ENCODE measurements at regions not wholly inside any gene's neighbourhood (a gene's known extent, or its start where the extent isn't known, plus 50 kb on each side); places are given as distances from the start of the nearest gene placed in this dataset.

DNA sequence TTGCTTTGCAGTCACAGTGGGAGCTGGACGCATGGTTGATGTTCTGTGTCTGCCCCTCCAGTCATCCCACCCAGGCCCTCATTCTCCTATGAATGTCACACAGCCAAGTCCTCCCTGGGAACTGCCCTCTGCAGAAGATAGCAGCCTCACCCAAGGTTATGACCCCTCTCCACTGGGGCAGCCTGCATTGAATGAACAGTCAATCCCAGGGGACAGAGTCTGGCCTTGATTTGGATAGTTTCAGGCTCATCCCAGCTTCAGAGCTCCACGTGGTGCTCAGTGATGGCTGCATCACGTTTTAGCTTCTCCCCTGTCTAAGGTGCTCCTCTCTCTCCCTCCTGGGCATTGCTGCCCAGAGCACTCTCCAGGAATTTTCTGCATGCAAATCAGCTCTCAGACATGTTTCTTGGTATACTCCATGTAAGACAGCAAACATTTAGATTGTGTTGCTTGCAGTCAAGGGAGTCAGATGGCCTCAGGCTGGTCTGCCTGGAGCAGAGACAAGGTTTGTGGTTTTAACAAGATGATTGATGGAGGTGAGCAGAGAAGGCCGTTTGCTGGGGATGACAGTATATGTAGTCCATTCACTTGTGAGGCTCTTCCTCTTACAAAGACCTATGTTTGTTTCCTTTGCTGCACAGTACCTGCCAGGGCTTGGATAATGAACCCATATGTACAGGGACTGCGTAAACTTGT lies 56.1 kb upstream of the MSX1 start:
- H3K9me3 ChIP-seq (ENCODE audit: control insufficient read depth, insufficient read depth, low read depth, low read length), result no peaks in the 10 kb centered on the region
- H3K4me1 ChIP-seq (ENCODE audit: control insufficient read depth, insufficient read depth, low read length), result no peaks in the 10 kb centered on the region
- ChIA-PET CTCF (interaction anchor here (0.6 kb wide), 1 partner anchor 50 kb away, joined by 3 read pairs; no protein-coding TSS in a partner anchor), POLR2A (no interaction called here)
- no peak overlapping the region for H3K27ac ChIP-seq (ENCODE audit: extremely low read depth, low read depth, low read length)
- H3K36me3 ChIP-seq (ENCODE audit: control insufficient read depth in 2 of 2, insufficient read depth in 1 of 2, low read length in 2 of 2), result no peaks in the 10 kb centered on the region
- TF ChIP-seq, protein P1, sequence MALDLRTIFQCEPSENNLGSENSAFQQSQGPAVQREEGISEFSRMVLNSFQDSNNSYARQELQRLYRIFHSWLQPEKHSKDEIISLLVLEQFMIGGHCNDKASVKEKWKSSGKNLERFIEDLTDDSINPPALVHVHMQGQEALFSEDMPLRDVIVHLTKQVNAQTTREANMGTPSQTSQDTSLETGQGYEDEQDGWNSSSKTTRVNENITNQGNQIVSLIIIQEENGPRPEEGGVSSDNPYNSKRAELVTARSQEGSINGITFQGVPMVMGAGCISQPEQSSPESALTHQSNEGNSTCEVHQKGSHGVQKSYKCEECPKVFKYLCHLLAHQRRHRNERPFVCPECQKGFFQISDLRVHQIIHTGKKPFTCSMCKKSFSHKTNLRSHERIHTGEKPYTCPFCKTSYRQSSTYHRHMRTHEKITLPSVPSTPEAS (tag by site-specific recombination; IDR thresholded peaks at IDR 0.05), result no peak
- no peak for TF ChIP-seq KLF7 (tag by site-specific recombination; IDR thresholded peaks at IDR 0.05; ENCODE audit: borderline replicate concordance)
- no peak for TF ChIP-seq ZBTB8A (tag by site-specific recombination; IDR thresholded peaks at IDR 0.05)
- no peak for TF ChIP-seq BCL11B (tag by site-specific recombination; IDR thresholded peaks at IDR 0.05; ENCODE audit: low read depth)
- no peak for TF ChIP-seq ZNF26 (tag by site-specific recombination; IDR thresholded peaks at IDR 0.05)
- TF ChIP-seq ZNF560 (tag by site-specific recombination; IDR thresholded peaks at IDR 0.05; ENCODE audit: borderline replicate concordance), result no peak
- no peak for TF ChIP-seq ZNF140 (tag by site-specific recombination; IDR thresholded peaks at IDR 0.05)
- TF ChIP-seq ZFP41 (tag by site-specific recombination; IDR thresholded peaks at IDR 0.05; ENCODE audit: borderline replicate concordance), result no peak
- H3K4me3 ChIP-seq (ENCODE audit: low read depth, low read length), result no peak overlapping the region

DNA sequence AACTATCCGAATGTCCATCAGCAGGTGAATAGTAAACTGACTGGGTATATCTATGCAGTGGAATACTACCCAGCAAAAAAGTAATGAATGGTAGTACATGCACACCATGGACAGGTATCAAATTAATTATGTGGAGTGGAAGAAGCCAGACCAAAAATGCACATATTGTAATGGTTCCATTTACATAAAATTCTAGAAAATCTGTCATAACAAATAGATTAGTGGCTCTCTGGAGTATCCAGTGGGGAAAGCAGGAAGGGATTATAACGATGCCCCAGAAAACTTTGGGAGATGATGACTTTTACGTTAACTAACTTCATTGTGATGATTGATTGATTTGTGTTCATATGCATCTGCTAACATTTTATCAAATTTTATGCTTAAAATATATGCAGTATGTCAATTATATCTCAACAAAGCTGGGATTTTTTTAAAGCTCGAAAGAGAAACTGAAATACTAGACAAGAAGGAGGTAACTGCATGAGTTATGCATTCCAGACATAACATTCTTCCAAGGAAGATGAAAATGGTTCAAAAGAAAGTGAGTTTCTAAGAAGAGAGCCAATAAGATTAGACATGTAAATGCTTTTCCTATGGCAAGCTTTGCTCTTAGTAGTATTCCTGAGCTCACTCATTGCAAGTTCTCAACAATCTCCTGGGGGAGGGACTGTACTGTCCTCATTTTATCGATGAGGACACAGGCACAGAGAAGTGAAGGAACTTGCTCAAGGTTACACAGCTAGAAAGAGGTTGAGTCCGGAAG lies 58.6 kb upstream of the MSX1 start:
- H3K4me1 ChIP-seq (ENCODE audit: control insufficient read depth, insufficient read depth, low read length), result no peaks in the 10 kb centered on the region
- ChIA-PET CTCF (no interaction called here), POLR2A (no interaction called here)
- no peak overlapping the region for H3K27ac ChIP-seq (ENCODE audit: extremely low read depth, low read depth, low read length)
- no peaks in the 10 kb centered on the region for H3K36me3 ChIP-seq (ENCODE audit: control insufficient read depth in 2 of 2, insufficient read depth in 1 of 2, low read length in 2 of 2)
- TF ChIP-seq, protein P2, sequence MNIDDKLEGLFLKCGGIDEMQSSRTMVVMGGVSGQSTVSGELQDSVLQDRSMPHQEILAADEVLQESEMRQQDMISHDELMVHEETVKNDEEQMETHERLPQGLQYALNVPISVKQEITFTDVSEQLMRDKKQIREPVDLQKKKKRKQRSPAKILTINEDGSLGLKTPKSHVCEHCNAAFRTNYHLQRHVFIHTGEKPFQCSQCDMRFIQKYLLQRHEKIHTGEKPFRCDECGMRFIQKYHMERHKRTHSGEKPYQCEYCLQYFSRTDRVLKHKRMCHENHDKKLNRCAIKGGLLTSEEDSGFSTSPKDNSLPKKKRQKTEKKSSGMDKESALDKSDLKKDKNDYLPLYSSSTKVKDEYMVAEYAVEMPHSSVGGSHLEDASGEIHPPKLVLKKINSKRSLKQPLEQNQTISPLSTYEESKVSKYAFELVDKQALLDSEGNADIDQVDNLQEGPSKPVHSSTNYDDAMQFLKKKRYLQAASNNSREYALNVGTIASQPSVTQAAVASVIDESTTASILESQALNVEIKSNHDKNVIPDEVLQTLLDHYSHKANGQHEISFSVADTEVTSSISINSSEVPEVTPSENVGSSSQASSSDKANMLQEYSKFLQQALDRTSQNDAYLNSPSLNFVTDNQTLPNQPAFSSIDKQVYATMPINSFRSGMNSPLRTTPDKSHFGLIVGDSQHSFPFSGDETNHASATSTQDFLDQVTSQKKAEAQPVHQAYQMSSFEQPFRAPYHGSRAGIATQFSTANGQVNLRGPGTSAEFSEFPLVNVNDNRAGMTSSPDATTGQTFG (tag by site-specific recombination; IDR thresholded peaks at IDR 0.05; ENCODE audit: borderline replicate concordance), result no peak
- no peak for TF ChIP-seq ZNF76 (tag by site-specific recombination; IDR thresholded peaks at IDR 0.05; ENCODE audit: borderline replicate concordance, low read depth)
- no peak for TF ChIP-seq ZNF362 (tag by site-specific recombination; IDR thresholded peaks at IDR 0.05)
- TF ChIP-seq REST (tag by site-specific recombination; IDR thresholded peaks at IDR 0.05), result no peak
- TF ChIP-seq, protein P3, sequence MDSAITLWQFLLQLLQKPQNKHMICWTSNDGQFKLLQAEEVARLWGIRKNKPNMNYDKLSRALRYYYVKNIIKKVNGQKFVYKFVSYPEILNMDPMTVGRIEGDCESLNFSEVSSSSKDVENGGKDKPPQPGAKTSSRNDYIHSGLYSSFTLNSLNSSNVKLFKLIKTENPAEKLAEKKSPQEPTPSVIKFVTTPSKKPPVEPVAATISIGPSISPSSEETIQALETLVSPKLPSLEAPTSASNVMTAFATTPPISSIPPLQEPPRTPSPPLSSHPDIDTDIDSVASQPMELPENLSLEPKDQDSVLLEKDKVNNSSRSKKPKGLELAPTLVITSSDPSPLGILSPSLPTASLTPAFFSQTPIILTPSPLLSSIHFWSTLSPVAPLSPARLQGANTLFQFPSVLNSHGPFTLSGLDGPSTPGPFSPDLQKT (IDR thresholded peaks at IDR 0.05; ENCODE audit: borderline replicate concordance, low read depth, low read length), result no peak
- TF ChIP-seq ZNF837 (tag by site-specific recombination; IDR thresholded peaks at IDR 0.05), result no peak
- TF ChIP-seq, protein P4, sequence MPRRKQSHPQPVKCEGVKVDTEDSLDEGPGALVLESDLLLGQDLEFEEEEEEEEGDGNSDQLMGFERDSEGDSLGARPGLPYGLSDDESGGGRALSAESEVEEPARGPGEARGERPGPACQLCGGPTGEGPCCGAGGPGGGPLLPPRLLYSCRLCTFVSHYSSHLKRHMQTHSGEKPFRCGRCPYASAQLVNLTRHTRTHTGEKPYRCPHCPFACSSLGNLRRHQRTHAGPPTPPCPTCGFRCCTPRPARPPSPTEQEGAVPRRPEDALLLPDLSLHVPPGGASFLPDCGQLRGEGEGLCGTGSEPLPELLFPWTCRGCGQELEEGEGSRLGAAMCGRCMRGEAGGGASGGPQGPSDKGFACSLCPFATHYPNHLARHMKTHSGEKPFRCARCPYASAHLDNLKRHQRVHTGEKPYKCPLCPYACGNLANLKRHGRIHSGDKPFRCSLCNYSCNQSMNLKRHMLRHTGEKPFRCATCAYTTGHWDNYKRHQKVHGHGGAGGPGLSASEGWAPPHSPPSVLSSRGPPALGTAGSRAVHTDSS (tag by site-specific recombination; IDR thresholded peaks at IDR 0.05), result no peak
- no peaks in the 10 kb centered on the region for H3K9me3 ChIP-seq (ENCODE audit: control insufficient read depth, insufficient read depth, low read depth, low read length)
- H3K4me3 ChIP-seq (ENCODE audit: low read depth, low read length), result no peak overlapping the region

Measured in HEK293 (cell line).